ENCODE measurements at regions not wholly inside any gene's neighbourhood (a gene's known extent, or its start where the extent isn't known, plus 50 kb on each side); places are given as distances from the start of the nearest gene placed in this dataset.
"Not testable (repeated sequence)": the region's sequence is repeated elsewhere in the genome, so short reads cannot be mapped to it uniquely, and the experiment has no call there.

GRCh38 chr13:26484196-26484595 is 73.3 kb upstream of the WASF3 start:
- no peak for DNase-seq

GRCh38 chr13:26485288-26485687 is 72.2 kb upstream of the WASF3 start:
- no peak for DNase-seq

GRCh38 chr13:26485786-26486185 is 71.7 kb upstream of the WASF3 start:
- DNase-seq, result no peak

- DNase-seq, result no peak
These were observed 70.9 kb upstream of the WASF3 start for GRCh38 chr13:26486550-26486949.

GRCh38 chr13:26487781-26488180 is 69.7 kb upstream of the WASF3 start:
- no peak for DNase-seq

- DNase-seq, result no peak
These were observed 69.1 kb upstream of the WASF3 start for GRCh38 chr13:26488236-26489003.

- DNase-seq, result not testable (repeated sequence)
These were observed 65.2 kb upstream of the WASF3 start for GRCh38 chr13:26492301-26492700.

GRCh38 chr13:26494571-26495195 is 62.8 kb upstream of the WASF3 start:
- DNase-seq, result no peak

GRCh38 chr13:26495750-26496149 is 61.7 kb upstream of the WASF3 start:
- no peak for DNase-seq

- no peak for DNase-seq
These were observed 59.4 kb upstream of the WASF3 start for GRCh38 chr13:26497968-26498511.

- peak; percentile 74 for DNase-seq
These were observed 58.6 kb upstream of the WASF3 start for GRCh38 chr13:26498656-26499601.

GRCh38 chr13:26500618-26501320 is 56.7 kb upstream of the WASF3 start:
- no peak for DNase-seq

GRCh38 chr13:26501641-26502040 is 55.8 kb upstream of the WASF3 start:
- no peak for DNase-seq

- DNase-seq, result no peak
These were observed 54.7 kb upstream of the WASF3 start for GRCh38 chr13:26502826-26503225.

GRCh38 chr13:26503826-26504594 is 53.5 kb upstream of the WASF3 start:
- no peak for DNase-seq
